WERI-Rb-1 (cell line): ENCODE measurements at regions not wholly inside any gene's neighbourhood (a gene's known extent, or its start where the extent isn't known, plus 50 kb on each side); places are given as distances from the start of the nearest gene placed in this dataset.

Experiments used
- DNase-seq: peaks from one replicate; pipeline ENCODE4 v3.0.0-alpha.2; 2020
- H3K27ac ChIP-seq: fragments of 250-450 bp; sonication (Bioruptor Pico); 2 replicates; pipeline ENCODE4 v1.5.1; 2020; ENCODE audit warnings: mild to moderate bottlenecking, moderate library complexity
- H3K27me3 ChIP-seq: fragments of 250-450 bp; sonication (Bioruptor Pico); 2 replicates; pipeline ENCODE4 v1.5.1; 2021; ENCODE audit warnings: mild to moderate bottlenecking, low read depth, moderate library complexity; ENCODE audit not compliant: insufficient read depth, severe bottlenecking
- H3K36me3 ChIP-seq: fragments of 250-450 bp; sonication (Bioruptor Pico); 2 replicates; pipeline ENCODE4 v1.5.1; 2020; ENCODE audit warnings: mild to moderate bottlenecking, moderate library complexity
- H3K4me3 ChIP-seq: 2 replicates; pipeline ENCODE4 v1.5.1; 2011; ENCODE audit warnings: low read depth, mild to moderate bottlenecking, control low read depth, low read length
- H3K9me3 ChIP-seq: fragments of 250-450 bp; sonication (Bioruptor Pico); 2 replicates; pipeline ENCODE4 v1.5.1; 2021; ENCODE audit warnings: mild to moderate bottlenecking, moderate library complexity; ENCODE audit not compliant: severe bottlenecking
- TF ChIP-seq, protein P1 (sequence below): IDR thresholded peaks from 2 replicates; pipeline ENCODE4 v1.5.1; 2011; ENCODE audit warnings: low read depth, mild to moderate bottlenecking, control low read depth, inconsistent platforms, low read length

GRCh38 chr18:26729449-26729848 lies 136.1 kb downstream of the AQP4 start:
- H3K4me3 ChIP-seq = no peak overlapping the region

GRCh38 chr18:26729008-26729407 lies 136.5 kb downstream of the AQP4 start:
- Histone ChIP-seq H3K4me3 (no peak overlapping the region), H3K36me3 (no peaks in the 10 kb centered on the region), H3K27ac (no peak overlapping the region), H3K9me3 (no peaks in the 10 kb centered on the region), H3K27me3 (no peaks in the 10 kb centered on the region)
- TF ChIP-seq, protein P1, sequence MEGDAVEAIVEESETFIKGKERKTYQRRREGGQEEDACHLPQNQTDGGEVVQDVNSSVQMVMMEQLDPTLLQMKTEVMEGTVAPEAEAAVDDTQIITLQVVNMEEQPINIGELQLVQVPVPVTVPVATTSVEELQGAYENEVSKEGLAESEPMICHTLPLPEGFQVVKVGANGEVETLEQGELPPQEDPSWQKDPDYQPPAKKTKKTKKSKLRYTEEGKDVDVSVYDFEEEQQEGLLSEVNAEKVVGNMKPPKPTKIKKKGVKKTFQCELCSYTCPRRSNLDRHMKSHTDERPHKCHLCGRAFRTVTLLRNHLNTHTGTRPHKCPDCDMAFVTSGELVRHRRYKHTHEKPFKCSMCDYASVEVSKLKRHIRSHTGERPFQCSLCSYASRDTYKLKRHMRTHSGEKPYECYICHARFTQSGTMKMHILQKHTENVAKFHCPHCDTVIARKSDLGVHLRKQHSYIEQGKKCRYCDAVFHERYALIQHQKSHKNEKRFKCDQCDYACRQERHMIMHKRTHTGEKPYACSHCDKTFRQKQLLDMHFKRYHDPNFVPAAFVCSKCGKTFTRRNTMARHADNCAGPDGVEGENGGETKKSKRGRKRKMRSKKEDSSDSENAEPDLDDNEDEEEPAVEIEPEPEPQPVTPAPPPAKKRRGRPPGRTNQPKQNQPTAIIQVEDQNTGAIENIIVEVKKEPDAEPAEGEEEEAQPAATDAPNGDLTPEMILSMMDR = no peak
- no peak for DNase-seq

More at GRCh38 chr18:26729449-26729848, 136.1 kb downstream of the AQP4 start:
- Histone ChIP-seq H3K27me3 (no peaks in the 10 kb centered on the region), H3K9me3 (no peaks in the 10 kb centered on the region), H3K36me3 (no peaks in the 10 kb centered on the region), H3K27ac (no peak overlapping the region)
- no peak for DNase-seq
- TF ChIP-seq, protein P1 = no peak

GRCh38 chr18:26723981-26724380 lies 141.5 kb downstream of the AQP4 start:
- H3K9me3 ChIP-seq = no peaks in the 10 kb centered on the region
- TF ChIP-seq, protein P1 = no peak
- no peaks in the 10 kb centered on the region for H3K27me3 ChIP-seq
- no peak overlapping the region for H3K27ac ChIP-seq
- no peak for DNase-seq
- H3K36me3 ChIP-seq = no peaks in the 10 kb centered on the region
- no peak overlapping the region for H3K4me3 ChIP-seq

GRCh38 chr18:26722565-26722931 lies 143.0 kb downstream of the AQP4 start:
- TF ChIP-seq, protein P1 = no peak
- no peaks in the 10 kb centered on the region for H3K27me3 ChIP-seq

DNA sequence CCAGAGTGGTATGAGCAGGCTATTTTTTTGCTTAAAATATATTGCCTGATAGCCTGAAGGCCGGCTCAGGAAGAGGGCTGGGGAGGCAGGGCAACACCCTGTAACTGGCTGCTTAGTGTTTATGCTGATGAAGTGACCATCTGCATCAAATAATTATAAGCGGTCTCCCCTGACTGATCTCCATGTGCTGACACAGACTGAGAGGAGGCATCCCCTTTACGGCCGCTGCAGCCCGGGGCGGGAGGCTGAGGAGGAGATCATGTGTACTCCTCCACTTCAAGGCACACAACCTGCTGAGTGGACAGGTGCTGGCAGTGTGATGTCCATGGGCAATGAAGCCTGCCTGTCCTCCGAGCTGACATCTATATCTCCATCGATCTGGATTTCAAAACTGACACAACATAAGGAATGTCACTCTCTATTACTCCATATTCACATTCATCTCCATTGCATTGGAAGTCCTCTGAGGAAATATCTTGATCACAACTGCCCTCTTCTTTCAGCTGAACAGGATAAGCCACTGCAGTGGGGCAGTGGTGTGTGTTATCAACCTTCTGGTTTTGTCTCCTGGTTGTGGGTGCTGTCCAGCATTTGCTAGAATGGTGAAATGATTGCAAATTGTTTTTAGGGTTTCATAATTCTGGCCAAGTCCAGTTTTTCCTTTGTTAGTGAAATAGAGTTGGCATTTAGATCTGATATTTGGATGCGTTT lies 143.5 kb downstream of the AQP4 start:
- Histone ChIP-seq H3K27me3 (no peaks in the 10 kb centered on the region), H3K4me3 (no peak overlapping the region), H3K9me3 (no peaks in the 10 kb centered on the region), H3K36me3 (no peaks in the 10 kb centered on the region), H3K27ac (no peak overlapping the region)
- no peak for DNase-seq
- TF ChIP-seq, protein P1 = no peak

More at GRCh38 chr18:26722565-26722931, 143.0 kb downstream of the AQP4 start:
- no peaks in the 10 kb centered on the region for H3K9me3 ChIP-seq
- no peak overlapping the region for H3K27ac ChIP-seq
- no peak for DNase-seq
- no peak overlapping the region for H3K4me3 ChIP-seq
- no peaks in the 10 kb centered on the region for H3K36me3 ChIP-seq

- no peak for DNase-seq
- TF ChIP-seq, protein P1 = no peak
- Histone ChIP-seq H3K4me3 (no peak overlapping the region), H3K9me3 (no peaks in the 10 kb centered on the region), H3K27me3 (no peaks in the 10 kb centered on the region), H3K36me3 (no peaks in the 10 kb centered on the region), H3K27ac (no peak overlapping the region)
These were observed 145.6 kb downstream of the AQP4 start for GRCh38 chr18:26719896-26720295.
